H1 (cell line): ENCODE measurements at regions not wholly inside any gene's neighbourhood (a gene's known extent, or its start where the extent isn't known, plus 50 kb on each side); places are given as distances from the start of the nearest gene placed in this dataset.

Experiments used
- ATF3 ChIP-seq: IDR thresholded peaks from 2 replicates; pipeline ENCODE4 v1.6.1; 2011; ENCODE audit warnings: low read depth, mild to moderate bottlenecking, low read length; ENCODE audit not compliant: insufficient read depth
- CTCF ChIP-seq, 3 experiments: IDR thresholded peaks; 1 replicate in 2 of 3; 2 replicates in 1 of 3; pipeline versions ENCODE4 v1.5.1 to v1.6.1; 2011; ENCODE audit warnings: low read length in 3 of 3, mild to moderate bottlenecking in 3 of 3, inconsistent platforms in 2 of 3, low read depth in 1 of 3, moderate library complexity in 1 of 3; ENCODE audit not compliant: insufficient read depth in 1 of 3; ENCODE audit errors: control extremely low read depth in 1 of 3
- EP300 ChIP-seq, 2 experiments: IDR thresholded peaks; 1 replicate in 1 of 2; 2 replicates in 1 of 2; pipeline ENCODE4 v1.6.1; 2011 to 2012; ENCODE audit warnings: low read depth in 2 of 2, low read length in 2 of 2, mild to moderate bottlenecking in 2 of 2, borderline replicate concordance in 1 of 2, inconsistent platforms in 1 of 2, moderate library complexity in 1 of 2

DNA sequence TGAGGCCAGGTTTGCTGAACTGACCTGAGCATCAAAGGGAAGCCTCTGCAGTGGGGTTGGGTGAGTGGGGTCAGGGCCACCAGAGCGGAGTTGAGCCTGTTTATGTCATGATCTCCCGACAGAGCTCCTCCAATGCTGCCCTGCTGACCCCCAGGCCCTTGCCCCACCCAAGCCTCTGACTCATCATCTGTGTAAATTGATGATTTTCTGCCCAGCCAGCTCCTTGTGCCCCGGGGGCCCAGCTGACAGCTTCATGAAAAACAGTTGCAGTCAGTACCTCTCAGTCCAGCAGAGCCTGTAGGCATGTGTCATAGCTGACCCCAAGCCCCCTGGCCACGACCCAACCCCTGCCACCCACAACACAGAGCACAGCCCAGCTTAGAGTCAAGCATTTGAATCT lies 134.9 kb downstream of the CCT6B start (continued):
- no peak for TF ChIP-seq CTCF (IDR thresholded peaks at IDR 0.05; ENCODE audit: control extremely low read depth in 1 of 3, insufficient read depth in 1 of 3, low read depth in 1 of 3, low read length in 3 of 3)
- no peak for TF ChIP-seq ATF3
- TF ChIP-seq EP300 (IDR thresholded peaks at IDR 0.05; ENCODE audit: borderline replicate concordance in 1 of 2, low read depth in 2 of 2, low read length in 2 of 2), result no peak
